ENCODE measurements at regions not wholly inside any gene's neighbourhood (a gene's known extent, or its start where the extent isn't known, plus 50 kb on each side); places are given as distances from the start of the nearest gene placed in this dataset.
A peak's percentile ranks its signal among the peaks of the same experiment; 100 is the strongest.
"Not testable (repeated sequence)": the region's sequence is repeated elsewhere in the genome, so short reads cannot be mapped to it uniquely, and the experiment has no call there.

DNA sequence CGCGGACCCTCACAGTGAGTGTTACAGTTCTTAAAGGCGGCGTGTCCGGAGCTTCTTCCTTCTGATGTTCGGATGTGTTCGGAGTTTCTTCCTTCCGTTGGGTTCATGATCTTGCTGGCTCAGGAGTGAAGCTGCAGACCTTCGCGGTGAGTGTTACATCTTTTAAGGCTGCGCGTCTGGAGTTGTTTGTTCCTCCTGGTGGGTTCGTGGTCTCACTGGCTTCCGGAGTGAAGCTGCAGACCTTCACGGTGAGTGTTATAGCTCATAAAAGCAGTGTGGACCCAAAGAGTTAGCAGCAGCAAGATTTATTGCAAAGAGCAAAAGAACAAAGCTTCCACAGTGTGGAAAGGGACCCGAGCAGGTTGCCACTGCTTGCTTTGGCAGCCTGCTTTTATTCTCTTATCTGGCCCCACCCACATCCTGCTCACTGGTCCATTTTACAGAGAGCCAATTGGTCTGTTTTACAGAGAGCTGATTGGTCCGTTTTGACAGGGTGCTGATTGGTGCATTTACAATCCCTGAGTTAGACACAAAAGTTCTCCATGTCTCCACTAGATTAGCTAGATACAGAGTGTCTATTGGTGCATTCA, 168.3 kb upstream of the ARSJ start:
- DNase-seq (ENCODE audit: low read depth); in situ Hi-C loops (cut with HindIII; ENCODE audit: low pct_unique_long_range_greater_than_20kb, low sequenced_read_pairs): not testable (repeated sequence)

DNA sequence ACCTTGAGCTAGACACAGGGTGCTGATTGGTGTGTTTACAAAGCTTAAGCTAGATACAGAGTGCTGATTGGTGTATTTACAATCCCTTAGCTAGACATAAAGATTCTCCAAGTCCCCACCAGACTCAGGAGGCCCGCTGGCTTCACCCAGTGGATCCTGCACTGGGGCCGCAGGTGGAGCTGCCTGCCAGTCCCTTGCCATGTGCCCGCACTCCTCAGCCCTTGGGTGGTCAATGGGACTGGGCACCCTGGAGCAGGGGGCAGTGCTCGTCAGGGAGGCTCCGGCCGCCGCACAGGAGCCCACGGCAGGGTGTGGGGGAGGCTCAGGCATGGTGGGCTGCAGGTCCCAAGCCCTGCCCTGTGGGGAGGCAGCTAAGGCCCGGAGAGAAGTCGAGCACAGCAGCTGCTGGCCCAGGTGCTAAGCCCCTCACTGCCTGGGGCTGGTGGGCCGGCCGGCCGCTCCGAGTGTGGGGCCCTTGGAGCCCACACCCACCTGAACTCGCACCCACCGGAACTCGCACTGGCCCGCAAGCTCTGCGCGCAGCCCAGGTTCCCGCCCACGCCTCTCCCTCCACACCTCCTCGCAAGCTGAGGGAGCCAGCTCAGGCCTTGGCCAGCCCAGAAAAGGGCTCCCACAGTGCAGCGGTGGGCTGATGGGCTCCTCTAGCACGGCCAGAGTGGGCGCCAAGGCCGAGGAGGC, 169.1 kb upstream of the ARSJ start:
- DNase-seq (ENCODE audit: low read depth); in situ Hi-C loops (cut with HindIII; ENCODE audit: low pct_unique_long_range_greater_than_20kb, low sequenced_read_pairs): not testable (repeated sequence)

DNA sequence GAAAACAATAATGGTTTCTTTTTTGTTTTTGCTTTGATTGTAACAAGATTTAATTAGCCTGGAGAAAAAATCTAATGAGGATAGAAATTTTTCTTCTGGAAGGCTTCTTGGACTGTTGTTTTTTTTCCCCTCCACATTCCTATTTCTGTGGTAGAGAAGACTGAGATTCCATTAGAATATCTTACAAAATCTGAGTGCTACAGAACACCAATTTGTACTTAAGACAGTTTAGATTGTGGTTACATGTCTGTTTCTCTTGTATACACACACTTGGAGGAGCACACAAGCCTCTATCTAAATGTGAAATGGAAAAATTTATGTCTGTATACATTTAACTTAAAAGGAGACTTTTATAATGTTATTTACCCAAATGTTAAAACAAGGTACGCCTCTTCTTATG, 176.9 kb upstream of the ARSJ start:
- in situ Hi-C loops (cut with HindIII; ENCODE audit: low pct_unique_long_range_greater_than_20kb, low sequenced_read_pairs) = no loop called here
- no peak for DNase-seq (ENCODE audit: low read depth)

DNA sequence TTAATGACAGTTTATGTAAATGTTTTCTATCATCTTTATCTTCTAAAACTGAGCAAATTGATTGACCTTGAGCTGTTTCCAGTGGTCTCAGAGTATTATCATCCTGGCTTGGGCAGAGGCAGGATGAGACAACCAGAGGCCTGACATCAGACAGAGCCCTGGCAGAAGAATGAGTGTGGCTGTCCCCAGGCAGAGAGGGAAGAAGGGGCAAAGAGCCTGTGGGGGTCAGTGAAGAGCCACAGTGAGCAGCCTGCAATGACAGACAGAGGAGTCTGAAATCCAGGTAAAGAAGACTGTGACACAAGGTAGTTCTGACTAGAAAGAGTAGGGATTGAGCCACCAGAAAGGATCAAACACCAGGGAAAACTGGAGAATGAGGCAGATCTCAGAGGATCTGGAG, 182.4 kb upstream of the ARSJ start:
- in situ Hi-C loops (cut with HindIII; ENCODE audit: low pct_unique_long_range_greater_than_20kb, low sequenced_read_pairs) = no loop called here
- no peak for DNase-seq (ENCODE audit: low read depth)

DNA sequence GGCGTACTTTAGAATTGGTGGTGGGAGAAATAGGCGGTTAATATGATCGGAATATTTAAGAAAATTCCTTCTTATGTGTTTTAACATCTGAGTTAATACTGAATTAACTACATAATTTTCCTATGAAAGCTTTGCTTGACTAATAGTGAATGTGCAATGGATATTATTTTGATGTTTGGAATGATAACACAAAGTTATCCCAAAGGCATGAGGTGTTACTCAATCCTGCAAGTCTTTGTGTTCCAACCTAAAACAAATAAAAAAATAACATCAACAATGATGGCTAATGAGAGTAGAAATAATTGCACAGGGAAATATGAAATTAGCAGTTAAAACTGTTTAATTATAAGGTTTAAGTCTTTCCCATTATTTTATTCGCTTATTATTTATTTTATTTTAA, 183.6 kb upstream of the ARSJ start:
- no peak for DNase-seq (ENCODE audit: low read depth)
- in situ Hi-C loops (cut with HindIII; ENCODE audit: low pct_unique_long_range_greater_than_20kb, low sequenced_read_pairs) = no loop called here

DNA sequence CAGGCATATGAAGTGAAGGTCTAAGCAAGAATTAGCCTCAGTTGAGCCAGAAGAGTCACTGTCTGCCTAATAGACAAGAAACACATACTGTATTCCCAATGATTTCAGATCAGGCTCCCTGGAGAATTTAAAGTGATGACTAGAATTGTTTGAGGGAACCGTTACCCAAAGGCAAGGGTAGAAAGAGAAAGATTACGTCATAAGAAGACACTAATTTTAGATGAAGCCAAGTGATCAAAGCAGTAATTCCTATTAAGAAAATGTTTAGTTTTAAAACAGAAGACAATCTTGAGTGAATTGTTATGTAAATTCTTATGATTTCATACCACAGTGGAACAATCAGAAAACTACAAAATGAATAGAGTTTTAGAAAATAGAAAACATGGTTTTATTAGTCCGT, 194.5 kb upstream of the ARSJ start:
- no peak for DNase-seq (ENCODE audit: low read depth)
- in situ Hi-C loops (cut with HindIII; ENCODE audit: low pct_unique_long_range_greater_than_20kb, low sequenced_read_pairs) = no loop called here

DNA sequence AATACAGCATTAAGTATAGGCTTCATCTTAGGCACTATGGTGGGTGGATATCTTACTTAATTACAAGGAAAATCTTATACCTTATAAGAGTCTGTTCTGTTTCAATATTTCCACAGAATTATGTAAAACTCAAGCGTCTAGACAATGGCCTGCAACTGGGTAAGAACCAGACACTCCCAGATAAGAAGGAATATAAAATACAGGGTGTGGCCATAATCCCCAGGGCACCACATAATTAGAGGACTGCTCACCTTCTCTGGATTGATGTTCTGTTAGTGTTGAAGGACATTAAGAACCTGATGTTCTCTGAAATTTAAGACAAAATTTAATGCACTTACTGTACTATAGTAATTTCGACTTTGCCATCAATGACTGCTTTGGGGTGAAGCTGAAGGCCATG, 198.2 kb upstream of the ARSJ start:
- DNase-seq (ENCODE audit: low read depth) = no peak
- in situ Hi-C loops (cut with HindIII; ENCODE audit: low pct_unique_long_range_greater_than_20kb, low sequenced_read_pairs) = no loop called here

DNA sequence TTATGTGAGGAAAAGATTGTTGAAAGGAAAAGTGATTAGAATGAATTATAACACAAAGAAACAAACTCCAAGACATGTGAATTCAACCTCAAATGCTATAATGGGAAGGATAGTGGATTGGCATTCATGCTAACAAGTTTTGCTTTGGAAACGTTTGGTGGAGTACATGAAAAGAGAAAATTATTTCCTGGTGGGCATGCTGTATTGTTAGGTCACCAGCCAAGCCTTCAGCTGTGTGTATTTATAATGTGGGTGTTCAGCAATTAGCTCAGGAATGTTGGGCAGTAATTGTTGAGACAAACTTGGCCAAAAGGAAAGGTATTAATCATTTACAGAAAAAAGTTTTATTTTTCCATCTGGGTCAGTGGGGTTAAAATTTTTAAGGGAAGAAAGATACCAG, 198.9 kb upstream of the ARSJ start:
- peak; percentile 40 for DNase-seq (ENCODE audit: low read depth)
- in situ Hi-C loops (cut with HindIII; ENCODE audit: low pct_unique_long_range_greater_than_20kb, low sequenced_read_pairs) = no loop called here

DNA sequence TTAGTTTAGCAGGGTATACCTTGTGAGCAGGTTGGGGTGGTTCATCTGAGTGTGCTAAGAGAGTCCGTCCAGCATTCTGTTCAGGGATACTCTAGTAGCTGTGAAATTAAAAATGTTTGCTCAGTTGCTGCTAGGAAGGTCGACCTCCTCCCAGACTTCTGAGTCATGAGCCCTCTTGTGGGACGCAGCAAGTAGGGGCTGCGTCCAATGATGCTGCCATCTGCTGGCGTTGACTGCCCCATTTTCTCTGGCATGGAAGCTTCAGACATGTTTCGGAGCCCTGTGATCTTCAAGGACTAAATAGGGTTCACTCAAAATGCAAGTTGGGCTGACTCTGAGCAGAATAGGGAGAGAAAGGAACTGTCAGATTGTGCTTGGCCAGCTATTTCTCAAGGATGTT, 201.0 kb upstream of the ARSJ start:
- peak; percentile 54 for DNase-seq (ENCODE audit: low read depth)
- in situ Hi-C loops (cut with HindIII; ENCODE audit: low pct_unique_long_range_greater_than_20kb, low sequenced_read_pairs) = no loop called here

DNA sequence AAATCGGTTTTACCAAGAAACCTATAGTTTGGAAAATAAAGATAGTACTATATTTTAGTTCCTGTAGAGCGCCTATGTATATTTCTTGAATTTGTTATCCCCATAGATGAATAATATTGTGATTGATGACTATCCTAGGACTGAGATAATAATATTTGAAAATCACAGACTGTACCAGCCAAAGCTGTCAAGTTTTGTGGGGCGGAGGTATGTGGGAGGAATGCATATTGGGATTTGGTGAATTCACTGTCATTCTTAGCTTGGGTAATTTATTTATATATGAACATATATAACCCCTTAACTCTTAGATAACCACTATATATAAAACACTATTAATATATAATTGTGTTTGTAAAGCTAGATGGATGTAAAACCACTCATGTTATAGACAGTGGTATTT, 205.5 kb upstream of the ARSJ start:
- no peak for DNase-seq (ENCODE audit: low read depth)
- in situ Hi-C loops (cut with HindIII; ENCODE audit: low pct_unique_long_range_greater_than_20kb, low sequenced_read_pairs) = no loop called here

DNA sequence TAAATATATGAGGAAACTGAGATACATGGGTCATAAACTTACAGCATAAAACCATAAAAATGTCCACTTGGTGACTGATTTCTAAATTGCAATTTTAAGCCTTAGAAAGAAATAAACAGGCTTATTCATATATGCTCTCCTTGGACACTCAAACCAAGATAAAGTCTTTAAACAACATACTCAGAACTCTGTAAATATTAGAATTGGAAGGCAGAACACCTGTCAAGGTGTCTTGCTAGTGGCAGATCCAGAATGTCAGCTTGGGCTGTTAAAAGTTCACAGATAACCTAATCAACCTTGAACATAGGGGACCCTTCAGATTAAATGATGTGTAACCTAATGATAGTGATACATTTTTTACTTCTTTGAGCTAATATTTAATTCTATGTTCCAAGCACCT, 208.1 kb upstream of the ARSJ start:
- DNase-seq (ENCODE audit: low read depth) = no peak
- in situ Hi-C loops (cut with HindIII; ENCODE audit: low pct_unique_long_range_greater_than_20kb, low sequenced_read_pairs) = no loop called here

DNA sequence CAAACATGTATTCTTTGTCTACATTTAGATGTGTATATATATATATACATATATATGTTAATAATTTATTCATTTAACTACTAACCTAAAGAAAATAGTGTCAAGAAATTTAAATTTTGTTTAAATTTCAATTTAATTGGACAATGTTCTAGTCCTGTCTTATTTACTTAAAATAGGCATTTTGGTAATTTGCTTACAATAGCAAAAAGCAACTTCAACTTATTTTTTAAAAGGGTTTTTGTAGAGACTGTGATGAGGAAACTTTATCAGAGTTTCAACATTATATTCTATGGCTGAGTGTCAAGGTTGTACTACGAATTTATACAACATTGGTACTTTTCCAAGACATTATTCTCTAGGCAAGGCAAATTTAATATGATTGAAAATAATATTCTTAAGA, 212.0 kb upstream of the ARSJ start:
- in situ Hi-C loops (cut with HindIII; ENCODE audit: low pct_unique_long_range_greater_than_20kb, low sequenced_read_pairs) = no loop called here

DNA sequence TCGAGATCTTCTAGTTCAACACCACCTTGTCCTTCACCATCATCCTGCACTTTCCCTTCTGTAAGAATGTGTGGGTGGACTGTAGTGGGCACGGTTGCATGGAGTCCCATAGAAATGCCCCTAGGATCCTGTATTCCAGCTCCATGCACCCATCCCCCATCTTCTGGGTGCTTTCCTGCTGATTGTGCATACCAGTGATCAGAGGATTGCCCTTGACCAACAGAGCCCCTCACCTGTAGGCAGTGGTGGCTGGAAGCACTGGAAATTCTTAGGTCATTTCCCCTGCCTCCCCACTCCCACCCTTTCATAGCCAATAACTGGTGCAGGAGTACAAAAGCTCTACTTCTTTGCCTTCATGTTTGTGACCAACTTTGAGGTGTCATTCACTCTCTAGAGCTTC, 213.4 kb upstream of the ARSJ start:
- in situ Hi-C loops (cut with HindIII; ENCODE audit: low pct_unique_long_range_greater_than_20kb, low sequenced_read_pairs) = no loop called here
- DNase-seq (ENCODE audit: low read depth) = no peak

More for the DNA sequence above, 212.0 kb upstream of the ARSJ start:
- no peak for DNase-seq (ENCODE audit: low read depth)

DNA sequence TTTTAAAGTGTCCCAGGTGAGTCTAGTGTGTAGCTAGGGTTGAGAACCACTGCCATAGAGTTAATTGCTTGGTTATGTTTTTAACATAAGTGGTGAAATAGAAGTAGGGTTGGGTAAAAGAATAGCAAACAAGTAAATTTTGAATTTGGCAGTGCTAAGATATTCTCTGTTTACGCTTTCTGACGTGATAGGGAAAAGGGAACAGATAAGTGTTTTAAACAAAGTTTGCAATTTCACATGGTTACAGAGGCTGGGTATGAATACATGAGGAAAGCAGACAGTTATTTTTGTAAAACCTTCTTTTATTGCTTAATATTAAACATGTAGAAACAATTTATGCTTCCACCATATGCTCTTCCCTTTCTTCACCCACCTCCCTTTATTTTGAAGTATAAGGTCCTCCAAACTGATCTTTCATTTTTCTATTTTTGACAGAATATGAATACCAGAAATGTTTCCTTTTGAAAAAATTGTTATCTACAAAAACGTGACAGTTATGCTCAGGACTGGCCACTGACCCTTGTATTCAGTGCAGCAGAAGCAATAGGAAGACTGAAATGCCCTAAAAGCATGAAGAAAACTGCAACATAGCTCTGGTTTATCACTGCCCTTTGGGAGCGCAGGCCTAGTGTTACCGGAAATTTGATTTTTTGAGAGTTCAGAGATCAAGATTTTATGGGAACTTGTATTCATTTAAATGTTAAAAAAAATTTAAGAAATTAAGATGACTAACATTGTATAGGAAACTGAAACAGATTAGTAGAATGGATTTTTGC, 214.4 kb upstream of the ARSJ start:
- DNase-seq (ENCODE audit: low read depth) = no peak
- in situ Hi-C loops (cut with HindIII; ENCODE audit: low pct_unique_long_range_greater_than_20kb, low sequenced_read_pairs) = no loop called here

DNA sequence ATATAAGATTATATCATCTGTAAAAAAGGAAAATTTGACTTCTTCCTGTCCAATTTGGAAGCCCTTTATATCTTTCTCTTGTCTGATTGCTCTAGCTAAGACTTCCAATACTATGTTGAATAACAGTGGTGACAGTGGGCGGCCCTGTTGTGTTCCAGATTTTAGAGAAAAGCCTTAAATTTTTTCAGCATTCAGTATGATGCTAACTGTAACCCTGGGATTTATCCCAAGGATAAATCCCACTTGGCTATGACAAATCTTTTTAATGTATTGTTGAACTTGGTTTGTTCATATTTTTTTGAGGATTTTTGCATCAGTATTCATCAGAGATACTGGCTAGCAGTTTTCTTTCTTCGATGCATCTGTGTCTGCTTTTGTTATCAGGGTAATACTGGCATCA, 217.2 kb upstream of the ARSJ start:
- in situ Hi-C loops (cut with HindIII; ENCODE audit: low pct_unique_long_range_greater_than_20kb, low sequenced_read_pairs) = no loop called here

DNA sequence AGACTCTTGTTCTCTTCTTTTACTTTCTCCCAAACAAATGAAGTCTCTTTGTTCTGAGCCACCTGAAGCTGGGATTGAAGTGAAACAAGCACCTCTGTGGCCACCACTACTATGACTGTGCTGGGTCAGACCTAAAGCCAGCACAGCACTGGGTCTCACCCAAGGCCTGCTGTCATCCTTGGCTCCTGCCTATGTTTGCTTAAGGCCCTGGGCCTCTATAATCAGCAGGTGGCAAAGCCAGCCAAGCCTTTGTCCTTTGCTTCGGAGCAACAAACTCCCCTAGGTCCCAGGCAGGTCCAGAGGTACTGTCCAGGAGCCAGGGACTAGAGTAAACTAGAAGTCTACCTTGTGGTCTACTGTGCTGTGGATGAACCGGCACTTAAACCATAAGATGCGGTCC, 220.6 kb upstream of the ARSJ start:
- no peak for DNase-seq (ENCODE audit: low read depth)
- in situ Hi-C loops (cut with HindIII; ENCODE audit: low pct_unique_long_range_greater_than_20kb, low sequenced_read_pairs) = no loop called here

More for the DNA sequence above, 217.2 kb upstream of the ARSJ start:
- DNase-seq (ENCODE audit: low read depth) = no peak

DNA sequence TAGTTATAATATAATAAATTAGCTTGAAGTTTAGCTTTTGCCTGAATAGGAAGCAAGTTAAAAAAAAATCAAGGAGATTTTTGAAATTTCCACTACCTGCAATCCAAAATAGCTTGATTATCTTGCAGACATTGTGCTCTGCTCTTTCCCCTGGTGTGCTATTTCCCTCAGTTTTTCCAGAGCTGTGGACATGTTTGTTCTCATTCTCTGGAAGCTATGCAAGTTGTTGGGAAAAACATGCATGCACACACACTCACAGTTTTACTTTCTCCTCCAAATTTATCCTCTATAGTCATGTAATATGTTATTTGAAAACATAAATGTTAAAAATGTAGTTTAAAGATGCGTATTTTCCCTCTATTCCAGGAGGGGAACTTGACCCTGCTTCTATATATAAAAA, 225.8 kb upstream of the ARSJ start:
- no peak for DNase-seq (ENCODE audit: low read depth)
- in situ Hi-C loops (cut with HindIII; ENCODE audit: low pct_unique_long_range_greater_than_20kb, low sequenced_read_pairs) = no loop called here

DNA sequence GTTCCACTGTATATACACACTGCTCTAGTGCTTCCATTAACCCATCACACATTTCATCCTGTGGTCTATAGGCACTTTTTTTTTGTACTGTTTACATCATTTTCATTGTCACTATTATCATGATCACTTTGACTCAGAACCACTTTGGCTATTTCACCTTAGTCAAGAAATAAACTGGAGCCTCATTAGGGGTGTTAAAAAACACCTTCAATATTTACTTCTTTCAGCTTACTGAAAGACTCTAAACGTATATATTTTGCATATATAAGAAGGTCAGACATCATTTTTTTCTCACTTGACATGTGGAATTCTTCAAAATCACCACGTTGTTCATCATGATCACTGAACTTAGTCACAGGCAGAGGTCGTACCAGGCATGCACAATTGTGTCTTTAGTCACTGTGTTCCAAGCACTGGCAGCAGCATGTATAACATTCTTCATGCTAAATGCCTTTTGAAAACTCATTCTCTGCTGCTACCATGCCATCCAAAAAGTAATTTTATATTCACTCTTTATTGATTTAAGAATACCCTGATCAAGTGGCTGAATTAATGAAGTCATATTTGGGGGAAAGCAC, 229.2 kb upstream of the ARSJ start:
- in situ Hi-C loops (cut with HindIII; ENCODE audit: low pct_unique_long_range_greater_than_20kb, low sequenced_read_pairs) = no loop called here
- no peak for DNase-seq (ENCODE audit: low read depth)

DNA sequence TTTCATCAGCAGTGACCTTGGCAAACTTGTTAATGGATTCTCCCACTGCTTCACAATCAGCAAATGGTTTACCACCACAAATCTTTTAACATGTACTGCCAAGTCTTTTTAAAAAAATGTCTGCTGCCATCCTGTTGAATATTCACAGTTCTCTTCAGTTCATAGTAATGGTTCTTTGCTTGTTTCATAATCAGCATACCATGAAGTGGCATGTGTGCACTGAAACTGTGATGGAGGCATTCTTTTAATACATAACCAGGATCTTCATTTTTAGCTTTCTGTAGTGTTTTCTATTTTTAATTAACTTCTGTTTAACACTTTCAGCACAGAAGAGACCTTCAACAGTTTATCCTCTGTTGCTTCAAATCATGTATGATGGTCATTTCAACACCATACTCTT, 230.1 kb upstream of the ARSJ start:
- in situ Hi-C loops (cut with HindIII; ENCODE audit: low pct_unique_long_range_greater_than_20kb, low sequenced_read_pairs) = no loop called here

More for the DNA sequence above, 230.1 kb upstream of the ARSJ start:
- DNase-seq (ENCODE audit: low read depth) = no peak

Data from Caki2 (cell line).